Umbilical cord (tissue), 1 donor: ENCODE measurements at regions not wholly inside any gene's neighbourhood (a gene's known extent, or its start where the extent isn't known, plus 50 kb on each side); places are given as distances from the start of the nearest gene placed in this dataset.
"Not testable (repeated sequence)": the region's sequence is repeated elsewhere in the genome, so short reads cannot be mapped to it uniquely, and the experiment has no call there.

Experiments
- DNase-seq: peaks from one replicate; pipeline ENCODE4 v3.0.0-alpha.2; 2015; ENCODE audit warnings: low spot score

GRCh38 chr5:100017520-100018262 is 517.5 kb upstream of the FAM174A start:
- no peak for DNase-seq

GRCh38 chr5:100013305-100013704 is 521.9 kb upstream of the FAM174A start:
- DNase-seq, result not testable (repeated sequence)

- not testable (repeated sequence) for DNase-seq
Observed at GRCh38 chr5:100011160-100011559, 524.0 kb upstream of the FAM174A start.

- DNase-seq, result peak; percentile 11
Observed at GRCh38 chr5:100004969-100005368, 530.2 kb upstream of the FAM174A start.

- DNase-seq, result no peak
Observed at GRCh38 chr5:99998319-99998718, 536.9 kb upstream of the FAM174A start.

- DNase-seq, result no peak
Observed at GRCh38 chr5:99995407-99995806, 539.8 kb upstream of the FAM174A start.

GRCh38 chr5:99973779-99974178 is 561.4 kb upstream of the FAM174A start:
- no peak for DNase-seq

- DNase-seq, result no peak
Observed at GRCh38 chr5:99955962-99956361, 579.2 kb upstream of the FAM174A start.

- DNase-seq, result no peak
Observed at GRCh38 chr5:99955006-99955405, 580.2 kb upstream of the FAM174A start.

GRCh38 chr5:99949969-99950524 is 585.1 kb upstream of the FAM174A start:
- no peak for DNase-seq

GRCh38 chr5:99949361-99949760 is 585.8 kb upstream of the FAM174A start:
- no peak for DNase-seq

- no peak for DNase-seq
Observed at GRCh38 chr5:99948850-99949249, 586.3 kb upstream of the FAM174A start.

GRCh38 chr5:99945478-99946442 is 589.4 kb upstream of the FAM174A start:
- DNase-seq, result no peak

GRCh38 chr5:99940540-99940939 is 594.6 kb upstream of the FAM174A start:
- no peak for DNase-seq

- DNase-seq, result no peak
Observed at GRCh38 chr5:99936911-99937310, 598.3 kb upstream of the FAM174A start.

- DNase-seq, result no peak
Observed at GRCh38 chr5:99929806-99930135, 605.4 kb upstream of the FAM174A start.

GRCh38 chr5:99929067-99929805 is 605.9 kb upstream of the FAM174A start:
- no peak for DNase-seq

- DNase-seq, result no peak
Observed at GRCh38 chr5:99928490-99928889, 606.7 kb upstream of the FAM174A start.

GRCh38 chr5:99926463-99926862 is 608.7 kb upstream of the FAM174A start:
- DNase-seq, result no peak

- no peak for DNase-seq
Observed at GRCh38 chr5:99922386-99922785, 612.8 kb upstream of the FAM174A start.

- no peak for DNase-seq
Observed at GRCh38 chr5:99911971-99912370, 623.2 kb upstream of the FAM174A start.

GRCh38 chr5:99906776-99907175 is 628.4 kb upstream of the FAM174A start:
- no peak for DNase-seq
